HG03520 (cell line): ENCODE measurements at regions not wholly inside any gene's neighbourhood (a gene's known extent, or its start where the extent isn't known, plus 50 kb on each side); places are given as distances from the start of the nearest gene placed in this dataset.

ENCODE experiments used
- ATAC-seq: cut with Tn5 transposase; IDR thresholded peaks from one replicate; pipeline ENCODE4 v1.9.1; 2021; ENCODE audit warnings: mild to moderate bottlenecking, moderate library complexity; ENCODE audit not compliant: unreplicated experiment

DNA sequence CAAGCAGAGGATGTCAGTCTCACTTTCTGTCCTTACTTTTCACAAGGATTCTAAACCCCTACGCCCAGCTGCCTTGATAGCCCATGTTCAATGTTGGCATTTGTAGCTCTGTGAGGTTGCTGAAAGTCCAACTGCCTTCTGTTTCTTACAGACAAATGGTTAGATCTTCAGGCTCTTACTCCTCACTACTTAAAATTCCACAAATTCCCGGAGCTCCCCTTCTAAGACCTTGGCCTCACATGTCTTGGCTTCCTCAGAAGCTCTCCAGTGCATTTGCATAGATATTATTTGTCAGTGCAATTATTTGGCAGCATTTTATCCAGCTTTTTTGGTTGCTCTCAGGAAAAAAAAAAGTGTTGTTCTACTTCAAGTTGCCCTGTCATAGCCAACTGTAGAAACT, 453.7 kb upstream of the CELF4 start:
- no peak for ATAC-seq

DNA sequence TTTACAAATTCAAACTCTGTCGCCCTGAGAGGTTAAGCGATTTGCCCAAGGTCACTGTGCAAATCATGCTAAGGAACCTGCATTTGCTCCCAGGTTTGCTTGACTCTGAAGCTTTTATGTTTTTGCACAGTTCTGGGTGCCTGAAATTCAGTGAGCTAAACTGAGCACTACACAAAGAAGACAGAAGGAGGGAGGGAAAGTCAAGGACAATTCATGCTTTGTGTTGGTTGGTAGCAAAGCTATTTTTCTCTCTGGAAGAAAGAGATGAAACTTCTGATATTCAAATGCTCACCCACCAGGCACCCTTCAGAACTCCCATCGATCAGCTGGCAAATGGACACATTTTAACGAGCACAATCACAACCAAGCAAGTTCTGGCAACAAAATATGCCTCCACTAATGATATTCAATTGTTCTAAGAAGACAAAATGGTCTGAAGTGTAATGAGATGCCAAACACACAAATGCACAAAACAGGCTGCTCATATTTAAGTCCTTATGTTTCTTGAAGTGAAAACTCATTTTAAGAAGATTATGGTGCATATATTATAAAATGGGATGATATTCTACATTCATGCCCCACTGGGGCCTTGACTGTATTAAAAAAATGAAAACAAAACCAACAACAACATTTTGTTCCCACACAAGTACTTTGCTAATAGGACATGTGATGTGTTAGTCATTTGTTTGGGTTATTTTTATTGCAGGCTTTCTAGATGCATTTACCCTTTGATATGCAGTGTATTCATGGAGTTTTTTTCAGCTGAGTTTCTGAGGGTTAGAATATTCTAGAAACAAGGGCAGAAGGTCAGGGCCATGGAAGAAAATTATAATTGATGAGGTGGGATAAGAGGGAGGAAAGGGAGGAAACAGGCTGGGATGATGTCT, 445.6 kb upstream of the CELF4 start:
- ATAC-seq = no peak

DNA sequence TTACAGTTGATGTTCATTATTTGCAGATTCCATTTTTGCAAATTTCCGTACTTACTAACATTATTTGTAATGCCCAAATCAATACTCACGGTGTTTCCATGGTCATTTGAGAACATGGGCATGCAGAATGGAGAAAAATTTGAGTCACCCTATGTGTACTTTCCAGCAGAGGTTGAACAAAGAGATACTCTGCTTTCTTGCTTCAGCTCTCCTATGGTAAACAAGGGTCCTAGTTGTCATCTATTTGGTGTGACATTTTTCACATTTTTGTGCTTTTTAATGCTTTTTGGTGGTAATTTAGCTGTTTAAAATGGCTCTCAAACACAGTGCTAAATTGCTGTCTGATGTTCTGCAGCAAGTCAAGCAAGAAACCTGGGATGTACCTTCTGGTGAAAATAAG, 444.4 kb upstream of the CELF4 start:
- no peak for ATAC-seq

DNA sequence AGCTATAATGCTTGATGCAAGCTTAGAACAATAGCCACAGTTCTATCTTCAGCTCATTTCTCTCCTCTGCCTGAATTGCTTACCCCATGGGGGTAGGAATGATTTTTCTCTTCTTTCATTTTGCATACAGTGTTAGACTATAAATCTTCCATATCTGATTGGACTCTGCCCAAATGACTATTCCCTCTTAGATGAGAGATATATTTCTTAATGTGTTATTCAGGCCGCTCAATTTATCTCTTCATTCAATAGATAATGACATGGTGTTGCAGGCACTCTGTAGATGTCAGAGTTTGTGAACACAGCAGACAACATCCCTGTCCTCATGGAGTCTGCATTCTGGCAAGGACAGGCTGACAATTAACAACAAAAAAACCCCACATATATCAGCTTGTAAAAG, 443.7 kb upstream of the CELF4 start:
- no peak for ATAC-seq

DNA sequence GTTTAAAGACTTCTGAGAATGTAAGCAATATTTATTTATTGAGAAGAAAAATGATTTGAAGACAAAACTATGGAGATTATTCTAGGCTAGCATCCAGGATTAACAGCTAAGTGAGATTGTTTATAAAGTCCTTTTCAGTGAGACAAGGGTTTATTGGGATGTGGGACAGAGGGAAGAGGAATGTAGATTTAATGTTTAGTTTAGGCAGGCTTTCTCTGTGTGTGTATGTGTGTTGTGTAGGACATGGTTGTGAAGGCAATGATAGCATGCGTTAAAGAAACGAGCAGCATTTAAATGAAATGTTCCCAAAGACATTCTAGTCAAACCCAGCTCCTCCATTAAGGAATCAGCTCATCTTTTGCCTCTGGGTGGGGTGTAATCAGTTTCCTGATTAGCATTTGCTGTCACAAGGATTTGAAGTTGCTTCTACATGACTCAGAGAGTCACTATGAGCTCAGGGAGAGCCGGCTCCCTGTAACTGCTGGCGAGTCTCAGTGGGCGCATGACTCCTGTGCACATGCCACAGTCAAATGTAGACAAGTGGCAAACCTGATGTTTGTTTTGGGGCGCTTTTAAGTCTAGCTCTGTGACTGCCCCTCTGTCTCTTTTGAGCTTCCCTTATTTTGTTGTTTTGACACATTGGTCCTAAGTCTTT, 442.2 kb upstream of the CELF4 start:
- no peak for ATAC-seq

DNA sequence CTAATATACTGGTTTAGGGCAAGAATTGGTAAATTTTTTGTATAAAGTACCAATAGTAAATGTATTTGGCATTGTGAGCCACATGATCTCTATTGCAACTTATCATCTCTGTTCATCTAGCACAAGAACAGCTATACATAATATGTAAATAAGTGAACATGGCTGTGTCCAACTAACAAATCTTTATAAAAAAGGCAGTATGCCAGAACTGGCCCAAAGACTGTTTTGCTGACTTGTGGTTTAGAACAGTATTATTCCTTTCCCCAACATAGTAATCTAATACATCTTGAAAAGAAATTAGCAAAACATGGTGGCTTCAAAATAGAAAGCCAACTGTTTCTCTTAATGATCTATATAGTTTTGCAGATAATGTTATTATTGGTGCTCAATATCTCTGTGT, 441.4 kb upstream of the CELF4 start:
- ATAC-seq = no peak

DNA sequence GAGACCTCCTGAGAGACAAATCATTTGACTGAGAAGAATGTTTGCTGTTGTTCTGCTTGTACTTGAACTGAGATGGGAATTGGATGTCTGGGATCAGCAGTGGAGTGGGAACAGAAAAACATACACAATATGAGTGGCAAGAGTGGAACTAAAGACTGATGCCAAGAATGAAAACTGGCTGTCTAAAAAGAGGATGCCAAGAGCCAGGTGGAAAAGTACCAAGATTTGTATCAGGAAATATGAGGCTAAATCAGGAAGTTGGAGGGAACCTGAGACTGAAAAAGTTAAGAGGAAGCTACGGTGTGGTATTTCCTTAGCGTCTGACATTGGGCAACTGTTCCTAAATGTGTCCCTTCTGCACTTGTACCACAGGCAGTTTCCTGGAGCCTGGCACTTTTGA, 440.9 kb upstream of the CELF4 start:
- no peak for ATAC-seq

DNA sequence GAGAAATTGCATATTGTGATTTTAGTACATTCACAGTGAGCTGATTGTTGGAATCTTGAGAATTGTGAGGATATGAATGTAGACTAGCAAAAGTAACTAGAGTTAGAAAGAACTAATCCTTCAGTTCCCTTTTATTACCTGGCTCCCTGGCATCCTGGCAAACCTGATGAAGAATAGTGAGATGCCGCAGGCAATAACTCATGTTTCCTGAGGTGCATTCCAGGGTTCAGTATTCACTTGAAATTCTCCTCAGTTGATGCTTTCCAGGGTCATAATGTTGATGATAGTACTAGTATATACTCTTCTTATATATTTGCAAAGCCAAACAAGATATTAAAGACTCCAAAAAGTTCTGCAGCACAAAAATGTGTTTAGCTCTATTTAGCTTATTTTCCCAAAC, 432.1 kb upstream of the CELF4 start:
- ATAC-seq = no peak

DNA sequence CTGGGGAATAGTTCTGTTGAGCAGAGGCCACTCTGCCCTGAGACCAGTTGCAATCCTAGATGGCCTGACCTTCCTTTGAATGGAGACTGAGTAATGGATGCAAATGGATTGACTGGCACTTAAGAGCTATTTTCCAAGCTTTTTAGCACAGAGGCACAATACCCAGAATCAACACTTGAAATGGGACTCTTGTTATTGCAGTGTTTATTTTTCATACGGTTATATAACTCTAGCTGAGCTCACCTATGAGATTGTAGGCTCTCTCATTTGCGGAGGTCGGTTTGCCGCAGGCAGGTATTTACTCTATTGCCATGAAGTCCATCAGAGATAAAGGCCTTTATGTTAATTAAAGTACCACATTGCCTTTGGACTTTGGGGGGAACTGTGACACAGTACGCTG, 422.3 kb upstream of the CELF4 start:
- ATAC-seq = no peak

DNA sequence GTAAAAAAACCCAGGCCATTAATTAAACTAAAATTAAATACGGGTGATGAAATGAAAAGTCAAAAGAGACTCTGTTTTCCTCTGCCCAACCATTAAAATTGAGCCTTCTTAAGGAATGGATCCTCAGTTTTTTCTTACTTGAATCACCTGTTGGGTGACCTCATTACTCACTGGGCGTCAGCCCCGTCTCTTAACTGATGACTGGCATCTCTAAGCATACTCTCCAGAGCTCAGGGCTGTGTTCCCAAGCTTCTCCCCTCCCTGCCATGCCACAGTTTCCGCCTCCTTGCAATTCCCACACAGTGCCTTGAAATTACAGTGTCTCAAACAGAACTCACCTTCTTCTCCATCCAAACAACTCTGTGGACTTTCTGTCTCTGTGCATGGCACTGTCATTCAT, 421.1 kb upstream of the CELF4 start:
- ATAC-seq = no peak

DNA sequence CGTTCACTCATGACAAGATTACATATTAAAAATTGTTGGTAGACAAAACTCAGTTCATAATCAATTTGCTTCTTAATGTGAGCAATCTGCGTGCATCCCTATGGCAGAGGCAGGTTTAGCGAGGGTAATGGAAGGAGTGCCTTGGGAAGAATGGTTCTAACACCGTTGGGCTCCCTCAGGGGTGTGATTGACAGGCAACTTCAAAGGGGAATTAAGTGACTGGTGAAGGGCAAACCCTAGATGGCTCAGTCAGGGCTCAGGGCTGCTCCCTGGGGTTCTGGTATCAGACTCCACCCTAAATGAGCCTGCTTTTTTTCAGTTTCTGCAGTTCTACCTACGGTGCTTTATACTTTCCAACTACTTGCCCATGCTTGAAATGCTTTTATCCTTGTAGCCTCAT, 419.5 kb upstream of the CELF4 start:
- no peak for ATAC-seq

DNA sequence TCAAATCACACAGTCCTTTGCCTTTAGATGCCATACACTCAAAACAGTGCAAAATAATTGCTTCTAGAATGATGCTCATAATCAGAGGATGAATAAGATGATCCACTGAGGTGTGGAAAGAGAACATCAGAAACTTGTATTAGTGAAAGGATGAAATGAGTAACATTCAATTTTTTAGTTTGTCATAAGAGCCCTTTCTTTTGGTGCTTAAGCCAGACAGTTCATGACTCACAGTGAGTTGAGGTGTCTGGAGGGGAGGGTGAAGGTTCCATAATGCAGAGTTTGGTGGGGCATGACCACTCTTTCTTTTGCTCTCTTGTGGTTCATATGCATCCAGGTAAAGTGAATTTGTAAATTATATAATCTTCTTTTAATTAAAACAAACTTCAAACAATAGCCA, 415.0 kb upstream of the CELF4 start:
- no peak for ATAC-seq

DNA sequence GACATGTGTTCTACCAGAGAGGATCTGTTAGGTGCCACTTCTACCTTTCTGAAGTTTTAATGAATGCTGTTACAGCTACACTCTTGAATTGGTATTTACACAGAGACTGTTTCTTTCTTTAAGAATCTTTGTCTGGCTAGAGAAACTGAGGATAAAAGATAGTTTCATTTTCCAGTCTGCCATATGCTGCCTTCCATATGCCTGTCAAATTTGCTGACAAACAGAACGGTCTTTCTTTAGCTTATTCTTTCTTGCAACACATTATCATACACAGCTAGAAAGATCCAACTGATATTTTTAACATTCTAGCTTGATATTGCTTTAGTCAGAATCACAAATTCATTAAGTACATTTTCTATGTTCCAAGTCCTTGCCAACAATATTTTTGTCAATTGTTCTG, 409.8 kb upstream of the CELF4 start:
- ATAC-seq = no peak

DNA sequence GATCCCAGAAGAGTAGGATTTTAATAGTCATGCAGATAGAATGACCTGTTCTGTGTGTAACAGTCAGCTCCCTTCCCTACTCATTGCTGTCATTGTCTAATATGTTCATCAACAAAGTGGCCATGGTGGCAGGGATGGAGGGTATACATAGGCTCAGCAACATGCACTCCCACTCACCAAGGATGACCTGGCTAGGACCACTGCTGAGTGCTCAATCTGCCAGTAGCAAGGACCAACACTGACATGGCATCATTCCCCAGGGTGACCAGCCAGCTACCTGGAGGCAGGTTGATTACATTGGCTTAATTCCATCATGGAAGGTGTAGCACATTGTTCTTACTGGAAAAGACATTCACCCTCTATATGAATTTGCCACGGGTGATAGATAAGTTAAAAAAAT, 401.7 kb upstream of the CELF4 start:
- ATAC-seq = no peak

DNA sequence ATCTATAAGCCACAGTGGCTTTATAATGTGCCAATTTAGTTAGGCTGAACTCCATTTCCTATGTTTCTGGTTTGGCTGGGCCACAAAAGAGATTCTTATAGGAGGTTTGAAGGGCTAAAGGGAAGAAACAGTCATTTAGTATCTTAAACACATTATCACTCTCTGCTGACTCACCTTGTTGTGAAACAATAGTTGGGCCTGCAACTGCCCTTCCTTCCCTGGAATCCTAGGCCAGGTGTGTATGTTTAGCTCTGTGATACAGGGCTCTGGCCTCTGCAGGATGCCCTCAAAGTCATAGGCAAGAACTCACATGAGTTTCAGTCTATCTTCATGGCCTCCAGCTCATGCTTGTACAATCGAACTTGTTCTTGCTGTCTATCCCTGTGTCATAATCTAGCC, 400.0 kb upstream of the CELF4 start:
- ATAC-seq = no peak

DNA sequence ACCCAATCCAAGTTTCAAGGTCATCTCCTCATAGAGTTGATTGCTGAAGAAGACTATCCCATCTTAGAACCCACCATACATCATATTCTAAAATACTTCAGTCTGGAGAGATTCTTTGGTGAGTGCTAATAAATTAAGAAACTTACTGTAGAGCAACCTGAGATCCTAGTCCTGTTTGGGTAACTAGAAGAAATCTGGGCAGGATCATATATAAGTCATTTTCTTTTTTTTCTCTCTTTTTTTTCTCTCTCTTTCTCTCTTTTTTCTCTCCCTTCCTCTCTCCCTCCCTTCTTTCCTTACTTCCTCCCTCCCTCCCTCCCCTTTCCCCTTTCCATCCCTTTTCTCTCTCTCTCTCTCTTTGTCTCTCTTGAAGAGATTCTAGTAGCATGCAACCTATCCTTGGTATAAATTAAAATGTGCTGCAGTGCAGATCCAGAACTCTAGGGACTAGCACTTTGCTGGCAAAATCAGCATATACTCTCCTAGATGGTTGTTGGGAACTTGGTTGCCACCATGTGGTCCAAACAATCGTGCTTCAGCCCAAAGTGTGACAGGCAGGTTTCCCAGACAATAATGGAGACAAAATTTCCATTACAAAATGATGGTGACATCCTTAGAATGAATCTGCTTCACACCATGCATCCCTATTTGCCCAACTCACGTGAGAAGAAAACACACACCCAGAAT, 399.4 kb upstream of the CELF4 start:
- no peak for ATAC-seq

DNA sequence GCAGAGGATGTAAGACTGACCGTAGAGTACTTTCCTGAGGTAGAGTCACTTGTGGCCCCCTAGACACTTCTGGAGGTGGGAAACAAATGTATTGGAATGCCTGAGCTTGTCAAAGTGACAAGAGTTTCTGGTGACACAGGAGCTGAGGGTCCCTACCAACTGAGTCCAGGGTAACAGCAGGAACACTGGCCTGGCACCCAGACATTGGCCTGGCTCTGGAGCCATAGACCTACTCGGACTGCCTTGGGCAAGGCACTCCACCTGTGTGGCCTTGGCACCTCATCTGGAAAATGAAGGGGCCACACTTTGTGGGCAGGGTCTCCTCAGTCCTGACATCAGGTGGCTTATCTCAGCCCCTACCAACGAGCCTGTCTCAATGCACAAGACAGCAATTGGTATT, 398.2 kb upstream of the CELF4 start:
- no peak for ATAC-seq

DNA sequence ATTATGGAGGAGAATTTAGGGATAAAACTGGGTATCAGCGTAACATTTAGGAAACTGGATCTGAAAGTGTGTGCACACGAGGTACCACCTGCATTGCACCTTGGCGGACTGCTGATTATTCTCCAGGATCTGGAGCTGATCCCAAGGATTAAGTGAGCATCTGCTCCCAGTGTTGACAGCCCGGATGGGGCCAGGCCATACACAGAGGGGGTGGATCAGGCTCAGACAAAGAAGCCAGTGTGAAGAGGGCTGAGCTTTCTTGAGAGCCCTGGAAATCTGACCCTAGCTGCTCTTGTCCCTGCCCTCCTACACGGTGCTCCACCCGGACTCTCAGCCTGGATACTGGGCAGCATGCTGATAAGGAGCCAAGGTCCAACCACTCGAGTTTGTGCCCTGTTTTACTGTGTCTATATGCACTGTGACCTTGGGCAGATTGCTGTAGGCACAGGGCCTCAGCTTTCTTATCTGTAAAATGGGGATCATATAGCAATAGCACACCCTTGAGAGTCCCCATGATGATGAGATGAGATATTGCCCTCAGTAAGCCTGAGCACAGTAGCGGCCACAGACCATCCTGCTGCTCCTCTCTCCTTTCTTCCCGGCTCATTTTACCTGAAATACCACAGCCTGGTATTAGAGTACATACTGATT, 396.8 kb upstream of the CELF4 start:
- no peak for ATAC-seq

DNA sequence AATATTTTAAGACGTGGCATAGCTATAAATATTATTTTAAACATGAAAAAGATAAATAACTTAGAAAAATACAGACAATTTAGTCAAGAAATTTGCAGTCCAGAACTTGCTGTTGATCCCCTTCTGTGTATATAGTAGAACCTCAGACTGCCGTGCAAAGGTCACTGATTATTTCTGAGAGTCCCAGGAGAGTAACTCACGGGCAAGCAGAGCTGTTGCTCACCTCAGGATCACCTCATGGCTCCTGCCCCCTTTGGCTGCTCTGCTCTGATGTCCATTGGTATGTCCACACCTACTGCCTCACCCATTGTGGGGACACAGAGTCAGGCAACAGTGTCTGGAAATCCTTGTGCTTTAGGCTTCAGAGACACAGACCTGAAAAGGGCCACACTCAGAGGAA, 392.9 kb upstream of the CELF4 start:
- no peak for ATAC-seq

DNA sequence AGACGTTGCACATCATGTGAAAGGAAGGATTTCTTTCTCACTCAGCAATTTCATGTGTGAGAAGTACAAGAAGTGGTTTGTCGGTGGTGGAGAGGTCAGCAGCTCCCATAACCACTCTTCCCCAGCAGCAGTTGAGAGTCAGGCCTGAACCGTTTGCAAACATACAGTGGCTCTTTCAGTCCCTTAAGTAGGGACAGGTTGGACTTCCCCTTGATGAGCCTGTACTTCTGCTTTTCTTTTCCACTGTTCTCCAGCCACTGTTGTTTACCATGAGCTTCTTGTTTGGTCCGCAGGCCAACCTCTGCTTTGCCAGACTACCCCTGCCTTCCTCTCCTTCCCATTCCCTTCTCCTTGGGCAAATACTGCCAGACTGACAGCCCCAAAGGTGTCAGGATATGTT, 391.3 kb upstream of the CELF4 start:
- no peak for ATAC-seq

DNA sequence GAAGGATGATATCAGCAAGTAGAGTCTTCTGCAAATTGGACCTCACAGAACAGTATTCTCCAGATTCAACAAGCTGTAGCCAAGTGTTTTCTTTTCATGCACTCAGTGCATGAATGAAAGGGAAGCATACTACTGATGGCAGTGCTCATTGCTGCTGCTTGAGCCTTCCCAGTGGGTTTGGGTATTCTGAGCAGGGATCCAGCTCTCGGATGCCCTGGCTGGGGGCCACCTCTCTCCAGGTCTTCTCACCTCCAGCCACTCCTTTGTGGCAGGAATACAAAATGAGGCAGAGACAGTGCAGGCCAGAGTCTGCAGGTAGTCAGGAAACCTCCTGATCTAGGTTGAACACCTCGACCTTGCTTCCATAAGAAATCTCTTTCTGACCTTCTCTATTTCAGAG, 390.4 kb upstream of the CELF4 start:
- no peak for ATAC-seq

DNA sequence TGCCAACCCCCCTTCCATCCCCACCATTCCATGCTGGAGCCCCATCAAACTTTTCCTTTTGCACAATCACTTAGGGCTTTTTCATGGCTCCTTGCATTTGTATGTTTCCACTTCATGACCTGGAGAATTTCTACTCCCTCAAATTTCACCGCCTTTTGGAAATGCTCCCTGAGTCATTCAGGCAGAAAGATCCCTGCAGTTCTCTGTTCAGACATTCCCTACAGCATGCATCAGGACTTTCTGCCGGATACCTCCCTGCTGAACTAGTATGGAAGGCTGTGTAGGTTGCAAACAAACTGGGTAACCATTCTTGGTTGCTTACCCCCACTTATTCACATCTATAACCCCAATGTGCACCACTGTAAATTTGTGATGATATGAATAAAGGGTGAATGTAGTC, 389.6 kb upstream of the CELF4 start:
- no peak for ATAC-seq
